ENCODE measurements at regions not wholly inside any gene's neighbourhood (a gene's known extent, or its start where the extent isn't known, plus 50 kb on each side); places are given as distances from the start of the nearest gene placed in this dataset.

GRCh38 chrX:125940985-125941384 is 225.1 kb downstream of the DCAF12L2 start:
- no TSS peak for BruUV-seq (replicated peaks)
- Histone ChIP-seq H2AFZ (ENCODE audit: low read depth, low read length) (no peak overlapping the region), H3K9me3 (replicated peaks; ENCODE audit: control insufficient read depth, insufficient read depth, low read length) (no peaks in the 10 kb centered on the region), H3K4me2 (ENCODE audit: insufficient read depth, low read length) (no peak overlapping the region), H4K20me1 (replicated peaks; ENCODE audit: control insufficient read depth, extremely low read depth, insufficient read depth, low read length) (no peaks in the 10 kb centered on the region), H3K9ac (replicated peaks; ENCODE audit: extremely low read depth, insufficient read depth, low read length) (no peak overlapping the region), H3K27me3 (ENCODE audit: control insufficient read depth in 2 of 2, insufficient read depth in 2 of 2, low read length in 2 of 2) (no peaks in the 10 kb centered on the region), H3K4me1 (ENCODE audit: control insufficient read depth, extremely low read depth, insufficient read depth, low read length) (no peaks in the 10 kb centered on the region), H3K79me2 (ENCODE audit: control insufficient read depth, insufficient read depth, low read length) (no peaks in the 10 kb centered on the region), H3K4me3 (replicated peaks in 1 of 3; ENCODE audit: insufficient read depth in 1 of 3, low read depth in 1 of 3, low read length in 3 of 3) (no peak overlapping the region), H3K27ac (ENCODE audit: insufficient read depth, low read depth, low read length) (no peak overlapping the region), H3K9me1 (replicated peaks; ENCODE audit: control insufficient read depth, extremely low read depth, insufficient read depth, low read length) (no peaks in the 10 kb centered on the region), H3K36me3 (ENCODE audit: control insufficient read depth in 2 of 2, extremely low read depth in 1 of 2, insufficient read depth in 2 of 2, low read length in 2 of 2) (no peaks in the 10 kb centered on the region)
- no peak for FAIRE-seq
- intact Hi-C loops (cut with micrococcal nuclease): no loop called here
- CTCF ChIA-PET: no interaction called here
- dilution Hi-C loops (cut with MboI; ENCODE audit: extremely low pct_ligation_motif_present, low sequenced_read_pairs): no loop called here
- POLR2A ChIA-PET: no interaction called here
- DNase-seq (ENCODE audit: low read depth, low spot score): no peak
- TF ChIP-seq CTCF (IDR thresholded peaks at IDR 0.05; ENCODE audit: extremely low read depth in 1 of 2, insufficient read depth in 1 of 2, low read depth in 1 of 2, low read length in 2 of 2) (no peak), GATA2 (IDR thresholded peaks at IDR 0.05; ENCODE audit: insufficient read depth, insufficient read length, low read depth, low read length) (no peak), POLR2AphosphoS5 (IDR thresholded peaks at IDR 0.05; ENCODE audit: insufficient read depth, low read depth, low read length) (no peak), JUN (IDR thresholded peaks at IDR 0.05; ENCODE audit: borderline replicate concordance, insufficient read depth, insufficient read length, low read depth) (no peak), MYC (IDR thresholded peaks at IDR 0.05; ENCODE audit: low read depth, low read length) (no peak), FOS (IDR thresholded peaks at IDR 0.05; ENCODE audit: borderline replicate concordance, insufficient read depth, low read length) (no peak), EZH2 (IDR thresholded peaks at IDR 0.05; ENCODE audit: borderline replicate concordance, low read depth, low read length, severe bottlenecking) (no peak), POLR2A (IDR thresholded peaks at IDR 0.05; ENCODE audit: low read depth, low read length) (no peak), MAX (IDR thresholded peaks at IDR 0.05; ENCODE audit: insufficient read depth, insufficient read length) (no peak)
